ENCODE measurements at regions not wholly inside any gene's neighbourhood (a gene's known extent, or its start where the extent isn't known, plus 50 kb on each side); places are given as distances from the start of the nearest gene placed in this dataset.

DNA sequence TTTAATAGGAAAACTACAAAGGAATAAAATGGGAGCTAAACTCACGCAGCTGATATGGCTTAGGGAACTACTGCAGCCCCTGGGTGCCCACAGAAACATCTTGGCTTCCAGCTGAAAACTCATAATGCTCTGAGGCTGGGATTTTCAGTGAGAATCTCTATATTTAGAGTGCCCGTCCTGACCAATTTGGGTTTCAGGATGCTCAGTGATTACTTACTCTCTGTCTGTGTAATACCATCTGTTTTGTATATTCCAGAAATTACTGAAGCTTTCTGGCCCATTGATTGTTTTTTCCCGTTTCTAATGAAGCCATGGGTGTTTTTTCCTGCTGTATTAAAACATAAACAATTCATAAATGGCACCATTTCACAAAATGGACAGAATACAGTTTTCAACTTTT is 50.6 kb upstream of the ZNF385D start:
- DNase-seq, result no peak

DNA sequence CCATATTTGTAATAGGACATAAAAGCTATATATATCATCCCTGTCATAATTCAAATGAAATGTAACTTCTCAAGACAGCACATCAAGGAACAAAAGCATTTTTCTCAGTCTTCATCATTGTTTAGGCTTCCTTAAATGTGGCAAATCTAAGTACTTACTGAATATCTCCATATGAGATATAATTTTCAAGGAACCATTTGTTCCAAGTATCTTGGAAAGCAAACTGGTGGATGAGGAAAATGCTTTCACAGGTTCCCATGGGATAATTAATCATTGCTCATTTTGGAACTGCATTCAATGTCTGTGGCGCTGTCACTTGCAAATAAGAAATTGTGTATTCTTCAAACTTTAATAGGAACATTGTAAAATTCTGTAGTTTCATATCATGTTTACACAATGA is 52.6 kb upstream of the ZNF385D start:
- no peak for DNase-seq

DNA sequence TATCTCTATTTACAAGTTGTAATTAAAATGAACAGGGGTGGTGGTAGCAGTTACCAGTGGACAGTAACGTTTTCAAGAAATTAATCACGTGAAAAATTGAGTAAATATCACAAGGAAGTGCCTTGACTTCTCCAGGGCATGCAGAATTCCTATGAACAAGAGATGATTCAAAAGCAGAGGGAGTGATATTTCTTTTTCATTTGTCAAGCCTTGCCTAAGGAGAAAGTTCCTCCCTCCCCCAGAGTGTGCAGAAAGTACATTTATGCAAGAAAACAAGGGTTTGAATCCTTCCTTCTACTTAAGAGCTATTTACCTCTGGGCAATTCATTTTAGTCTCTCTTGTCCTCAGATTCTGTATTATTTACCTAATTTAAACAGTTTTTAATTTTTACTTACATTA is 53.3 kb upstream of the ZNF385D start:
- no peak for DNase-seq

DNA sequence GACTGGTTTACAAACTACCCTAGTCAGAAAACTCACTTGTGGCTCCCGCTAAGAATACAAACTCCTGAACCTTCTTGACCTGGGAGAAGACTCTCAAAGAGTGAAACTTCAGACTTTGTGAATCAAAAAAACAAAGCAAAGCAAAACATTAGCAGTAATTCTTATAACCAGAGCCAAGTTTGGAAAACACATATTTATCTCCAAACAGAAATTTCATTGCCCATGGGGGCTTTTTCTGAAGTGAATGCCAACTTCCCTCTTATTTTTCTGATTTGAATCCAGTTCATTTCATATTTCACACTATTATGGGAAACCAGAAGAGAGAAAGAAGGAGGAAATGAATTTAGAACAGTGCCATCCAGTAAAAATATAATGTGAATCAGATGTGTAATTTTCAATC is 55.7 kb upstream of the ZNF385D start:
- DNase-seq, result no peak

DNA sequence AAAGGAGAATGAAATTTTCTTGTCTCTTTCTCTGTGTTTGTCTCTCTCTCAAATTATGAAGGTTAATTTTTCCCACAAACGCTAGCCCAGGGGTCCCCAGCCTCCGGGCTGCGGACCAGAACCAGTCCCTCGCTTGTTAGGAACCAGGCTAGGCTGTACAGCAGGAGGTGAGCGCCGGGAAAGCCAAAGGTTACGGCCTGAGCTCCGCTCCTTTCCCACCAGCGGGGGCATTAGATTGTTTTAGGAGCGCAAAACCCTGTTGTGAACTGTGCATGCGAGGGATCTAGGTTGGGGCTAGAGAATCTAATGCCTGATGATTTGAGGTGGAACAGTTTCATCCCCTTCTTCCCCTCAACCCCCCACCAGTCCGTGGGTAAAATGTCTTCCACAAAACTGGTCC is 74.7 kb upstream of the ZNF385D start:
- no peak for DNase-seq

DNA sequence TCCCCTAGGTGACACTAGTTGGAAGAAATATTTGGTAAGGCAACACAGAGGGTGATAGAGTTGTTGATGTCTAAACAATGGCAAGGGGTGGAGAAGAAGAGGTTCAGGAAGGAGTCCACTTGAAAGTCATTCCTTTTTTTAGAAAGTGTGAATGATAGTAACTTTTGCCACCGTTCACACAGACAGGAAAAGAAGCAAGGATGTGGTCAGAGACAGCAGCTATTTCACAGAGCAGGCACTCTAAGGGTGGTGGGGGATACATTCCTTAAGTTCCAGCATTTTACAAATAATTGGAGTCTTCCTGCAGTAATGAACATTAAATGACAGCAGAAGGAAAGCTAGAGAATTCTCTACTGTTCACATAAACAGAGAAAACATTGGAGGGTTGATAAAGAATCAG is 75.4 kb upstream of the ZNF385D start:
- no peak for DNase-seq

DNA sequence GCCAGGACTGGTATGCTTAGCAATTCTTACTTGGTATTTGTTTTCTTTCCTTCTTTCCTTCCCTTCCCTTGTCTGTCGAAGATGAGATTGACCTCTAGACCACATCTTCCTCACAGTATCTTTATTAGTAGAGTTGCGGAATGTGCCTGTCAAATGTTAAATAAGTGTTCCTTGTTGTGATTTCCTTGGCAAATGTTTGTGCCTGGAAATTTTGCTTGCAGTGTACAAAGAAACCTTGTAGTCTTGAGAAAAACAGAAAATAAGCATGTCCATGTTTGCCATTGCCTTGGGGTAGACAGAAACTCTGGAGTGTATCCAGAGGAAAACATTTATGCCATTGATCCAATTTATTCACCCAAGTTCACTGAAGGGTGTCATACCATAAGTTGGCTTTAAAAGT is 79.5 kb upstream of the ZNF385D start:
- DNase-seq, result no peak

DNA sequence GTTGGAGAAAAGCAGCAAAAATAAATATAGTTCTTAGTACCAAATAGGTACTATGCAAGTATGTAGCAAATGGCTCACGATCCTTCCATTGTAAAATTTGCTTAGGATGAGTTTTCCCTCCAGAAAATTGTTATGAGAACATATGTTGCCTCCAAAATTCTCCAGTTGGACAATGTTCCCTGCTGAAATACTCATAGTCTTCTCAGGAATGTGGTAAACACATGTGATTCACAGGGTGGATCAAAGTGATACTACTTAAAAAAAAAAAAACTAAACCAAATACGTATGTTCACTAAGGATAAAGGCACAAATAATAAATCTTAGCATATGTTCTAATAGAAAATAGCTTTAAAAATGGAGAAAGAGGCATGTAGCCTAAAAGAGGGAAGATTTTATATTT is 84.3 kb upstream of the ZNF385D start:
- no peak for DNase-seq

DNA sequence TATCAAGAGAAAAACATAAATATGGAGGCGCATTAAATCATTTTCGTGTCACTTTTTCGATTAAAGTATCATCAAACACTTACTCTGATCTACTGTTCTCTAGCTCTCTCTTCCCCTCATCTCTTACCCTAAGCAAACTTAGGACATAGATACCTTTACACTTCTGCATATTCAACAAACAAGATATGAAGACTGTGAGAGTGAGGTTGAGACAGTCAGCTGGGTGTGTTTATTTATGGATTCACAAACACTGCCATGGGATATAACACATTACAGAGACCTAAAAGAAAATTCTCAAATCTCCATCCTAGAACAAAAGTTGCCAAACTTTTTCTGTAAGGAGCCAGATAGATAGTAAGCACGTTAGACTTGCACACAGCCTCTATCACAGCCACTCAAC is 85.2 kb upstream of the ZNF385D start:
- no peak for DNase-seq

DNA sequence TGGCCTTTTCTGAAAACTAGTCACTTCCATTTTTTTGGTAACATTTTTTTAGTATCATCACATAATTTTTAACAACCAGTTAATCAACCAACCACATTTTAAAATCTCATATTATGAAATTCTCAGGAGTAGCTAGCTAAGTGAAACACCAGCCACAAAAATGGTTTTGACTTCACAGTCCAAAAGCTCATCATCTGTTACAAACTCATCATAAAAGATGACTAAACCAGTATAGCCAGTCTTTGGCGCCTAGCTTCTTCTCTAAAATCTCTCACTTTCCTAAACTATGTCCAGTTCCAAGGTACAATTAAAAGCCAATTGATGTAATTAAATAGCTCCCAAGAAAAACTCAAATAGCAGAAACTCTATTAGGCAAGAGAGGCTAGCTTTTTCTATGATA is 88.2 kb upstream of the ZNF385D start:
- no peak for DNase-seq

DNA sequence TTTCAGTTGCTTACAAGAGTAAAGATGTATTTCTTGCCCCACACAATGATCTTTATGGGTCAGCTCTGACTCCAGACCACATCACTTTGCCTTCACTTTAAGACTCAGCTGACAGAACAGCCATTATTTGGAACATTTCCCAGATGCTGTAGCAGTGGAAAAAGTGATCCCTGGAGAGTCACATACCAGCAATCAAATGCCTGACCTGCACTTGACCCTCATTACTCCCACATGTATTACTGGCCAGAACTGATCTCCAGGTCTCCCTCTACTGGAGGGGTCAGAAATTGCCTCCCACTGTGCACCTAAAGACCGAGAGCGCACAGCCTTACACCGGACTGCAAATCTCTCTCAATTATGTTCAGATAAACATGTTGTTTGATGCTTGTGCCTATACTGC is 88.6 kb upstream of the ZNF385D start:
- peak; percentile 13 for DNase-seq

DNA sequence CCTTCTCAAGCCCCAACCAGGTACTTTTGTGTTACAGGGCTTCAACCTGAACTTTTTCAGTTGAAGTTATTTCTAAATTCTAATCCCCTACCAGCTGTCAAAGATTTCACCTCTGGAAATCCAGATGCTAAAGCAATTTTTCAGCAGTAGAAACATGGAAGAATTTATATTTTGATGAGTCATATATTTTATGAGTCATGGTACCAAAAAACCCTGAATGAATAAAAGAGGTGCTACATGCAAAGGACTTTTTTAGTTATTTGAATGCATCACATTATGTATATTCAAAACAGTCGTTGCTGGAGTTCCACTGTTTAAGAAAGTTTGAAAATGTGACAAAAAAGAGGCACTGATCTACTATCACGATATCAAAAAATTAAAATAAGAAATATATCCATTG is 96.0 kb upstream of the ZNF385D start:
- DNase-seq, result no peak

DNA sequence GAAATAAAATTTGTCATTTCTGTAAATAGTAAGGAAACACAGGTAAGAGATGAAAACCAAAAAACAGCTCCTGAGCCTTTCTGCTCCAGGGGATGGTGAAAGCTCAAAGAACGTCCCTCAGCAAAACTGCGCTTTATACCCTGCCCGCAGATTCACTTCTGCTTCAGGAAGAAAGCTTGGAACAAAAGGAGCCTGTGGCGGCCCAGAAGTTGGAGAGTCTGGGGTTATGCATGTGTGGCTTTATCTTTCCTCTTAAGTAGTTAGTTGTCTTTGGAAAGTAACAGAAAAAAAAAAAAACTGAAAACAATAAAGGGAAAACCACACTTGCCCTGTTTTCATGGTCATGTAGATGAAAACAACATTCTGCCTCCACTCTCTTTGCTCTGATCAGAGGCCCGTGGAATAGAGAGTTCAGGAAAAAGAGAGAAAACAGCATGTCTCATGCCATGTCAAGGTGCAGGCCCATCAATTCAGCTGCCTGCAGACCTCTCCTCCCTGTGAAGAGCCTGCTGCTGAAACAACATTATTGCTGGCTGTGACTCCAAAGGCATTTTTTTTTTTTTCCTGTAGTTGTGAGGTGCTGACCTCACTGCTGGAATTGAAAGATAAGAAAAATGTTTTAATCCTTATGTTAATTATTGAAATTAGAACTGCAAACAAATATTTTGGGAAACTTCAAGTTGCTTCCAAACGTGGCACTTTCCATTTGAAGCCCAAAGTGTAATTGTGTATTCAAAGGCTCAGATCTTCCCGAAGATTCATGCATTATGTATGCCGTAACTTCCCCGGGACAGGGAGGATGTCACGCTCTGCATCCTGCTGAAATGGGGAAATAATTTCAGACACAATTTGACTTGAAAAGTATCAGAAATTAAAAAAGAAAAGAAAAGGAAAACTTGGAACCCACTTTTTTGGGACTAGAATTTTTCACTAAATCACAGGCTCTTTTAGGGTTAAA is 108.4 kb upstream of the ZNF385D start:
- DNase-seq, result no peak

DNA sequence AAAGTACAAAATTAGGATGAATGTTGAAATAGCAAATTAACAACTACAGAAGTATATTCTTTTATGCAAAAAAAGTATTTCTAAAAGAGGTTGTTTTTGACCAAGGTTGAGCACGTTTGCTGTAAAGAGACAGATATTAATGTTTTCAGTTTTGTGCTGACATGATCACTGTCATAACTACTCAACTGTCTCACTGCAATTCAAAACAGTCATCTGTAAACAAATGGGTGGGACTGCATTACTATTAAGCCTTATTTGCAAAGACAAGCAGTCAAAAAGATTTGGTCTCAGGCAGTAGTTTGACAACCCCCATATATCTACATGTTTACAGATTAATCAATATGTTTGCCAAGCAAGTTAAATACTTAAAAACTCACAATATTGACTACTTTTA is 109.1 kb upstream of the ZNF385D start:
- DNase-seq, result no peak

DNA sequence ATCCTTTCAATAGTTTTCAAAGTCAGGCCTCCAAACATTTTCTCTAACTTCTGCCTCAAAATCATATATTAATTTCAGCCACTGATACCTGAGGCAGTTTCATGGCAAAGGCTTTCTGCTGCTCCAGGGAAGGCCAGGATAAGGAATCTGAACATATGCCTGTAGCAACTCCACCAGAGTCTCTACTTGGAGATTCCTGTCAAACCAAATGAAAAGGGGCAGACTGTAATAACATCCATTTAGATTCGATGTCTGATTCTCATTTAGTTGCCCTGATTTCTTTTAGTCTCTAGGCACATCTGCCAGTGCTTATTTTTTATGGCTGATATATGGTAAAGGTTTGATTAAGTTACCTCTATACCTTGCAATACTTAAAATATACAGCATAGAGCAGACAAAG is 109.6 kb upstream of the ZNF385D start:
- DNase-seq, result no peak

DNA sequence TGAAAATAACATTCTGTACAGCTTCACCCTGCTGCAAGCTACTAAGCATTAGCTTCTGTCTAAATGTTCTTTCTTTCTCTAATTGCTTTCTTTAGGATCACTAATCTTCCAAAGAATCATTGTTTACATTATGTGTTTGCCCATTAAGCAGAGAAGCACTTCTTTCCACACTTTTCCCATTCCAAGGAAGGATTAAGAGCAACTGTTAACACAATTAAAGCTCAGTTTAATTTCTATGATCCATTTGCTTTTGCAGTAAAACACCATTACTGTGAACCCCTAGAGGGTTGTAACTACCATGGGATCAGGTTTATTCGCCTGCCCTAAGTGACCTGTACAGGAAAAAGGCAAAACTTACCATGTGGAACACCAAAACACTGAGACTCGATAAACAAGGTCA is 125.8 kb upstream of the ZNF385D start:
- no peak for DNase-seq

DNA sequence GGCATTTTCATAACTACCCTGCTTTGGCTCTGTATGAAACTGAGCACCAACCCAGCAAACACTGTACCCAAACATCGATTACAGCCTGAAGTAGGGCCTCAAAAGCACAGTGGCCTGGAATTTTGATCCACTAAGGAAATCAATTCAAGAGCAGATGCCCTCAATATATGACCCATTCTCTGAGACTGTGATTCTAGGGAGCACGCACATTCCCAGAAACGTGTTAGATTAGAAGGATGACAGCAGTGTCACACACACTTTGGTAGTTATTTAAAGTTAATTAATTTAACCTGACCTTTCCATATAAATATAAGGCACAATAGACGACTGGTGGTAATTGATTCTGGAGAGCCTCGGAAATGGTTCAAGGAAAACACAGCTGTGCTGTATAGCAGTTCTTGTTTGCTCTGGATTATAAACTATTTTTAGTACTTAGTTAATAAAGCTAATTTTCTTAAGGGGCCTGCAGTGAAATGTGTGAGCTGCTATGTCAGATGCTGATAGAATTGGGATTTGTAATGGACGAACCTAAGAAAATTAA is 126.3 kb upstream of the ZNF385D start:
- DNase-seq, result no peak

DNA sequence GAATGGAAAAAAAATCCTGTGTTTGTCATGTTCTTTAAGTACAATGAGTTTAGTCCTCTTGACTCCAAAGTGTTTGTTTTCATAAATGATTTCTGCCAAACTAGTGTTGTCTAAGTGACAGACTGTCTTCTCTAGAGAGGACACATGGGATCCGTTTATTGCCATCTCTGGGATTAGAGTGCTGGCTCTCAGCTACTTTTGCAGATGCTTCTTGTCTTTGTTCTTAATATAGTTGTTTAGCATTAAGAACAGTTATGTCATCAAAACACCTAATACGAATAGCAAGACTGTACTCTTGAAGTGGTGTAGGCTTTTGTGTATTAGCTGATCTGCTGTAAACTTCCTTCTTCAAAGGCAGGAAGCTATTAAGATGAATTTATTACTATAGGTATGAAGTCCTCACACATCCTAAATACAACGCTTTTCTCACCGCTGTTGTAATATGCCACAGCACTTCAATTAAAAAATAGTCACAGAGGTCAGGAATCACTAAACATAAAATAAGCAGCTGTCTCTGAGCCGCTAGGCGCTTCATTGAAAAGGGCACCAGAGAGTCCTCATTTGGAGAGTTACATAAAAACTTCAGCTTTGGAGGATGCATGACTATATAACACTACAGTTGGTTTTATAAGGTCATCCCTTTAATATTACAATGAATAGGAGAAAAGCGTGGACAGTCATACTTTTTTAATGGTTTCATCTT is 128.3 kb upstream of the ZNF385D start:
- no peak for DNase-seq

DNA sequence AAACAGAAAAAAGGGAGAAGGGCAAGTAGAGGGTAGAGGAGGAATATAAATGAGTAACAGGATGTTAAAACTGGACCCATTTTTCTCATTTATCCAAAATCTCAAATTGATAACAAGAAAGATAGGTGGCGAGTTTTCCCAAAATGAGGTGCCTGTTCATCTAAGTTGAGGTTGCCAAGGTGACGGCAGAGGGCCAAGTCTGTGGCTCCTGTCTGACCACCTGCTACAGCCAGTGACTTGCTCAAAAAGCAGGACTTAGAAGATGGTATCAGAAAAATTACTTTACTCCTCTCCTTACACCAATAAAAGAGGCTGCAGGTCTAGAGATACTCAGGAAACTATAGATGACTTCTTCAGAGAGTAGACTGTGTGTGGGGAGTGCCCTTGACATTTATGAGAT is 137.6 kb upstream of the ZNF385D start:
- no peak for DNase-seq

DNA sequence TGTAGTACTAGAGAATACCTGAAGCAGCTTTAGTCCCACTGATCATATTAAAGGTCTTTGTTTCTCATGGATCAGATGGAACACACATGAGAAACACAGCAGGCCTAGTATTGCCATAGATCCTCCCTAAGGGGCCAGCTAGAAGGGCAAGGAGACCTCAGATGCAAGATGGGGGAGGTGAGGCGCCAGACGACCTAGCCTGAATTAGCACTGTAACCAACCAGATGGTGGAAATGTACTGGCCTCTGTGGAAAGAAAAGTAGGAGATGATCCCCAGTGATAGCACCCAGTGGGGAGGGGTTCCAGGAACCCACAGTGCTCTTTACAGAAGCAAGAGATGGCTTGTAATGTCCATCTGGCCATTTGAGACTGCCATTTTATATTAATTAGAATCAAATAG is 138.2 kb upstream of the ZNF385D start:
- no peak for DNase-seq

DNA sequence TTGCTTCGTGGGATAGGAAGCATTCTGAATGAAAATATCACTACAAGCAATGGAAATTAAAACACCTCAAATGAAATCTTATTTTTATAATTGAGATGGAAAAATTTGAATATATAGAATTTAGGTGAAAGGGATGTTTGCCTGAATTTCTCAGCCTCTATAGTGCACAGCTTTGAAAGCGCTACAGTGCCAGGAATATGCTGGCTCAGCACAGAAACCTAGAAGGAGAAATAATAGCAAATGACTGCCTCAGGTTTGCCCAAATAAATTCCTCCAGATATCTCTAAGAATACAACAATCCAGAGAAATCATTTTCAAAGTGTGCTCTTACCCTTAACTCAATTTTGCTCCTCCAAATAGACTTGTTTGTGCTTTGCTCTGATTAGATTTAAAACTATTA is 141.1 kb upstream of the ZNF385D start:
- no peak for DNase-seq

DNA sequence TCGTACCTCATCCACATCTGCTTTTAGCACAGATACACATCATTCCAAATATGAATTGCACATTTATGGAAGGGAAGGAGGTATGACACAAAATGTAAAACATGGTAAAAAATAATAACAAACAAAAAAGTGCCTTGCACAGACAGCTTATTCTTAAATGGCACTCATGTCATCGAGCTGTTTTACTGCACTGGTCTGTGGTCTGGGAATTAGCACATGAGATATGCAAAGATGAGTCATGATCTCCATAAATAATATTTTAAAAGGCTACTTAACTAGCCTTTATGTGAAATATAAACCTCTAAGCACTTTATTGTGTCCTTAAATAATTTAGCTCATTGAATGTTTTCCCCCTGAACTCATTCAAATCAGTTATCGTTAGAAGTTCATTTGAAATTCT is 142.2 kb upstream of the ZNF385D start:
- no peak for DNase-seq

DNA sequence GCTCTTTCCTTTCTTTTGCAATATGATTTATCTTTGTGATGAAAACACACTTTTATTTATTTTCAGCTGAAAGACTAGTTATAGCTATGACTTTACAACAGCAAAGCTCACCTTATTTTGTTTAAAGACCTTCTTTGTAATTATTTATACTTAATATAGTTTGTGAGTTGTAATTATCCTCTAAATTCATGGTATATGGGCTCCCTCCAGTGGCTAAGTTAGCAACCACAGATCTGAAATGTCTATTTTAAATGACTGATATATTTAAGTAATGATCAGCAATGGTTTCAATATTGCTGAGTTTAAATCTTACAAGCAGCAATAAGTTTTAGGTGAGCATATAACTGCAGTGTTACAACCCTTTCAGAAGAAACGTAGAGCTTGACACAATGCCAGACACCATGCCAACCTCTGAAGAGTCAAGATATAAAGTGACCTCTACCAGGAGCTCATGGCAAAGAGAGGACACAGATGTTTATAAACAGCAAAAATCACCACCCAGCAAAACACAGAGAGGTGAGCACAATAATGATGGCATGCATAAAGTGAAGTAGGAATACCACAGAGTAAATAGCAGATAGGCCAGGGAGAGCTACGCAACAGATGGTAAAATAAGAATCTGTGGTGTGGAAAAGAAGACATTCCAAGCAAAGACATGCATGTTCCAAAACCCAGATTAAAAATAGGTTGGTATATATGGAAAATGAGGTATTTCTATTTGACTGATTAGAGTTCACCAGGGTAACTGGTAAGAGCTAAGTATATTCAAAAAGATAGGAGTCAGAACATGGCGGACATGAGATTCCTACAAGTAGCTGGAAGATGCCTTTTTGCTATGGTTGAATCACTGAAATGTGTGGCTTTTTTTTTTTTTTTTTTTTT is 143.7 kb upstream of the ZNF385D start:
- no peak for DNase-seq

Data from amniotic stem cell (primary cell).